ENCODE measurements at regions not wholly inside any gene's neighbourhood (a gene's known extent, or its start where the extent isn't known, plus 50 kb on each side); places are given as distances from the start of the nearest gene placed in this dataset.
"Not testable (repeated sequence)": the region's sequence is repeated elsewhere in the genome, so short reads cannot be mapped to it uniquely, and the experiment has no call there.

GRCh38 chr3:191105418-191105817 is 93.6 kb upstream of the OSTN start:
- no peak for TF ChIP-seq POLR2A (IDR thresholded peaks at IDR 0.05)
- TF ChIP-seq, protein P1, sequence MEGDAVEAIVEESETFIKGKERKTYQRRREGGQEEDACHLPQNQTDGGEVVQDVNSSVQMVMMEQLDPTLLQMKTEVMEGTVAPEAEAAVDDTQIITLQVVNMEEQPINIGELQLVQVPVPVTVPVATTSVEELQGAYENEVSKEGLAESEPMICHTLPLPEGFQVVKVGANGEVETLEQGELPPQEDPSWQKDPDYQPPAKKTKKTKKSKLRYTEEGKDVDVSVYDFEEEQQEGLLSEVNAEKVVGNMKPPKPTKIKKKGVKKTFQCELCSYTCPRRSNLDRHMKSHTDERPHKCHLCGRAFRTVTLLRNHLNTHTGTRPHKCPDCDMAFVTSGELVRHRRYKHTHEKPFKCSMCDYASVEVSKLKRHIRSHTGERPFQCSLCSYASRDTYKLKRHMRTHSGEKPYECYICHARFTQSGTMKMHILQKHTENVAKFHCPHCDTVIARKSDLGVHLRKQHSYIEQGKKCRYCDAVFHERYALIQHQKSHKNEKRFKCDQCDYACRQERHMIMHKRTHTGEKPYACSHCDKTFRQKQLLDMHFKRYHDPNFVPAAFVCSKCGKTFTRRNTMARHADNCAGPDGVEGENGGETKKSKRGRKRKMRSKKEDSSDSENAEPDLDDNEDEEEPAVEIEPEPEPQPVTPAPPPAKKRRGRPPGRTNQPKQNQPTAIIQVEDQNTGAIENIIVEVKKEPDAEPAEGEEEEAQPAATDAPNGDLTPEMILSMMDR (IDR thresholded peaks at IDR 0.05): no peak
- TF ChIP-seq EP300 (IDR thresholded peaks at IDR 0.05): no peak
- Histone ChIP-seq H3K4me3 (no peak overlapping the region), H3K27ac (no peak overlapping the region), H3K4me1 (no peaks in the 10 kb centered on the region), H3K9me3 (no peaks in the 10 kb centered on the region), H3K27me3 (no peaks in the 10 kb centered on the region), H3K36me3 (no peaks in the 10 kb centered on the region)
- no peak for DNase-seq (ENCODE audit: low spot score in 2 of 2)
- WGBS, 2 donors: 52 to 66% methylated on average over 3 of the region's 3 CpGs

GRCh38 chr3:191100516-191100915 is 98.5 kb upstream of the OSTN start:
- no peaks in the 10 kb centered on the region for H3K27me3 ChIP-seq
- TF ChIP-seq EP300 (IDR thresholded peaks at IDR 0.05) (no peak), POLR2A (IDR thresholded peaks at IDR 0.05) (no peak)
- TF ChIP-seq, protein P1 (IDR thresholded peaks at IDR 0.05): no peak
- H3K27ac ChIP-seq: no peak overlapping the region
- no peaks in the 10 kb centered on the region for H3K9me3 ChIP-seq
- no peak overlapping the region for H3K4me3 ChIP-seq
- H3K4me1 ChIP-seq: no peaks in the 10 kb centered on the region
- no peaks in the 10 kb centered on the region for H3K36me3 ChIP-seq
- 80 to 82% methylated on average over 4 of the region's 4 CpGs for WGBS, 2 donors
- DNase-seq (ENCODE audit: low spot score in 2 of 2): no peak

GRCh38 chr3:191094057-191094845 is 104.8 kb upstream of the OSTN start:
- Histone ChIP-seq H3K9me3 (no peaks in the 10 kb centered on the region), H3K36me3 (no peaks in the 10 kb centered on the region), H3K4me1 (no peaks in the 10 kb centered on the region), H3K4me3 (no peak overlapping the region), H3K27me3 (no peaks in the 10 kb centered on the region), H3K27ac (no peak overlapping the region)
- TF ChIP-seq EP300 (IDR thresholded peaks at IDR 0.05) (no peak), POLR2A (IDR thresholded peaks at IDR 0.05) (no peak)
- TF ChIP-seq, protein P1 (IDR thresholded peaks at IDR 0.05): no peak
- no peak for DNase-seq (ENCODE audit: low spot score in 2 of 2)
- 44 to 51% methylated on average over 3 of the region's 3 CpGs for WGBS, 2 donors

DNA sequence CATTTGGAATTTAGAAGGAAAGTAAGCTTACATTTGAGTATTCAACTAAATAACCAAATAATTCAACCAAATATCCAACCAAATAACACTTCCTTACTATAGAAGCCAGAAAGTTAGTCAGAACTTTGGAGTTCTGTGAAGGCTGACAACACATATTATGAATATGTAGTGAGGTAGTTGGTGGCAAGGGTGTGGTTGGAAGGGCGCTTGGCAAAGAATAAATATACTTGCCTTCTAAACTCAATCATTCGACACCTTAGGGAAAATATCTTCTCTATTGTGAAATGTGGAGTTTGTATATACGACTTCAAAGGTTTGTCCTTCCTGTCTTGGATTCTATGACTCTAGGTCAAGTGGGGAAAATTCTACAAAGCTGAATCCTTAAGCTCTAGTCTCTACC is 111.7 kb upstream of the OSTN start:
- no peaks in the 10 kb centered on the region for H3K27me3 ChIP-seq
- no peak for DNase-seq (ENCODE audit: low spot score in 2 of 2)
- H3K36me3 ChIP-seq: no peaks in the 10 kb centered on the region
- WGBS, 2 donors: 88 to 90% methylated on average over 3 of the region's 3 CpGs
- TF ChIP-seq, protein P1 (IDR thresholded peaks at IDR 0.05): no peak
- TF ChIP-seq EP300 (IDR thresholded peaks at IDR 0.05): no peak
- no peak for TF ChIP-seq POLR2A (IDR thresholded peaks at IDR 0.05)
- no peak overlapping the region for H3K4me3 ChIP-seq
- H3K9me3 ChIP-seq: no peaks in the 10 kb centered on the region
- no peak overlapping the region for H3K27ac ChIP-seq
- no peaks in the 10 kb centered on the region for H3K4me1 ChIP-seq

GRCh38 chr3:191085091-191085490 is 114.0 kb upstream of the OSTN start:
- DNase-seq (ENCODE audit: low spot score in 2 of 2): no peak
- no peaks in the 10 kb centered on the region for H3K9me3 ChIP-seq
- no peaks in the 10 kb centered on the region for H3K4me1 ChIP-seq
- no peak for TF ChIP-seq EP300 (IDR thresholded peaks at IDR 0.05)
- TF ChIP-seq, protein P1 (IDR thresholded peaks at IDR 0.05): no peak
- H3K36me3 ChIP-seq: no peaks in the 10 kb centered on the region
- WGBS, 2 donors: 74 to 76% methylated on average over 3 of the region's 3 CpGs
- no peaks in the 10 kb centered on the region for H3K27me3 ChIP-seq
- H3K4me3 ChIP-seq: no peak overlapping the region
- no peak overlapping the region for H3K27ac ChIP-seq

DNA sequence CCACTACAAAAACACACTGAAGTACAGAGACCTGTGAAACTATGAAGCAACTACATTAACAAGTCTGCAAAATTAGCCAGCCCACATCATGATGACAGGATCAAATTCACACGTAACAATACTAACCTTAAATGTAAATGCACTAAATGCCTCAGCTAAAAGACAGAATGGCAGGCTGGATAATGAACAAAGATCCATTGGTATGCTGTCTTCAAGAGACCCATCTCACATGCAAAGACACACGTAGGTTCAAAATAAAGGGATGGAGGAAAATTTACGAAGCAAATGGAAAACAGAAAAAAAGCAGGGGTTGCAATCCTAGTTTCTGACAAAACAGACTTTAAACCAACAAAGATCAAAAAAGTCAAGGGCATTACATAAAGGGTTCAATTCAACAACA is 120.1 kb upstream of the OSTN start:
- not testable (repeated sequence) for H3K27ac ChIP-seq; H3K4me3 ChIP-seq; H3K9me3 ChIP-seq; DNase-seq (ENCODE audit: low spot score in 2 of 2); H3K4me1 ChIP-seq; H3K36me3 ChIP-seq; H3K27me3 ChIP-seq
- WGBS, 2 donors: 67 to 81% methylated on average over 3 of the region's 3 CpGs
